ENCODE measurements at regions not wholly inside any gene's neighbourhood (a gene's known extent, or its start where the extent isn't known, plus 50 kb on each side); places are given as distances from the start of the nearest gene placed in this dataset.

- H3K9me3 ChIP-seq (replicated peaks; ENCODE audit: control insufficient read depth, insufficient read depth, low read length): no peaks in the 10 kb centered on the region
- TF ChIP-seq CHD4 (IDR thresholded peaks at IDR 0.05) (no peak), E4F1 (IDR thresholded peaks at IDR 0.05; ENCODE audit: borderline replicate concordance, partially characterized antibody) (no peak), ZBTB40 (IDR thresholded peaks at IDR 0.05; ENCODE audit: borderline replicate concordance) (no peak), SUPT20H (IDR thresholded peaks at IDR 0.05; ENCODE audit: borderline replicate concordance, control insufficient read depth, low read depth, low read length) (no peak), SREBF1 (IDR thresholded peaks at IDR 0.05; ENCODE audit: low read length) (no peak), BMI1 (IDR thresholded peaks at IDR 0.05; ENCODE audit: borderline replicate concordance) (no peak), CREM (IDR thresholded peaks at IDR 0.05; ENCODE audit: low read depth) (no peak), ZNF207 (IDR thresholded peaks at IDR 0.05; ENCODE audit: borderline replicate concordance) (no peak)
- H2AFZ ChIP-seq (ENCODE audit: control insufficient read depth, low read depth, low read length): no peak overlapping the region
- ChIA-PET POLR2A (no interaction called here), CTCF (interaction anchor here (1.1 to 1.9 kb wide), 3 partner anchors 10 to 1101 kb away, joined by 3 to 4 read pairs (median 4); no protein-coding TSS in a partner anchor), SMC1A (ENCODE audit: uncharacterized antibody, unreplicated experiment) (interaction anchor here (0.8 to 5.4 kb wide), 8 partner anchors 11 to 193 kb away, joined by 3 to 22 read pairs (median 4); no protein-coding TSS in a partner anchor), RAD21 (ENCODE audit: unreplicated experiment) (interaction anchor here (1.1 kb wide), 1 partner anchor 9 kb away, joined by 3 read pairs; no protein-coding TSS in a partner anchor)
- no peaks in the 10 kb centered on the region for H3K36me3 ChIP-seq (ENCODE audit: control insufficient read depth in 2 of 2, insufficient read depth in 2 of 2, low read length in 1 of 2)
- no peak overlapping the region for H3K27ac ChIP-seq (ENCODE audit: control insufficient read depth, insufficient read depth)
- no peak for ATAC-seq
- H4K20me1 ChIP-seq (ENCODE audit: control insufficient read depth, insufficient read depth): no peaks in the 10 kb centered on the region; the same call in 1 of the 2 replicates
- no TSS peak for BruUV-seq (replicated peaks)
- intact Hi-C loops (cut with micrococcal nuclease; ENCODE audit: unreplicated experiment) (no loop called here), in situ Hi-C loops (cut with MboI) (no loop called here)
- no peak overlapping the region for H3K4me2 ChIP-seq (ENCODE audit: control insufficient read depth, insufficient read depth)
- H3K4me3 ChIP-seq: no peak overlapping the region
- H3K27me3 ChIP-seq (replicated peaks in 1 of 2; ENCODE audit: control insufficient read depth in 2 of 2, insufficient read depth in 2 of 2, low read length in 1 of 2): peaks cover 4 to 8% of the 10 kb centered on the region in 2 experiments; a peak in 3 of 4 replicates
- H3K9ac ChIP-seq (ENCODE audit: control insufficient read depth, insufficient read depth, low read length): no peak overlapping the region
- FAIRE-seq: no peak
- DNase-seq (ENCODE audit: low read depth, low spot score): no peak
- 18% methylated on average over 2 of the region's 2 CpGs for WGBS (ENCODE audit: insufficient coverage, insufficient replicate concordance, low lambda C conversion rate, missing lambda C conversion rate)
- H3K79me2 ChIP-seq (ENCODE audit: control insufficient read depth, insufficient read depth, low read length): no peaks in the 10 kb centered on the region
- peaks cover 18% of the 10 kb centered on the region for H3K4me1 ChIP-seq (ENCODE audit: control insufficient read depth, insufficient read depth, low read length)
Measured at GRCh38 chr3:187939891-187940290, 194.6 kb upstream of the BCL6 start.
